ENCODE measurements at regions not wholly inside any gene's neighbourhood (a gene's known extent, or its start where the extent isn't known, plus 50 kb on each side); places are given as distances from the start of the nearest gene placed in this dataset.

DNA sequence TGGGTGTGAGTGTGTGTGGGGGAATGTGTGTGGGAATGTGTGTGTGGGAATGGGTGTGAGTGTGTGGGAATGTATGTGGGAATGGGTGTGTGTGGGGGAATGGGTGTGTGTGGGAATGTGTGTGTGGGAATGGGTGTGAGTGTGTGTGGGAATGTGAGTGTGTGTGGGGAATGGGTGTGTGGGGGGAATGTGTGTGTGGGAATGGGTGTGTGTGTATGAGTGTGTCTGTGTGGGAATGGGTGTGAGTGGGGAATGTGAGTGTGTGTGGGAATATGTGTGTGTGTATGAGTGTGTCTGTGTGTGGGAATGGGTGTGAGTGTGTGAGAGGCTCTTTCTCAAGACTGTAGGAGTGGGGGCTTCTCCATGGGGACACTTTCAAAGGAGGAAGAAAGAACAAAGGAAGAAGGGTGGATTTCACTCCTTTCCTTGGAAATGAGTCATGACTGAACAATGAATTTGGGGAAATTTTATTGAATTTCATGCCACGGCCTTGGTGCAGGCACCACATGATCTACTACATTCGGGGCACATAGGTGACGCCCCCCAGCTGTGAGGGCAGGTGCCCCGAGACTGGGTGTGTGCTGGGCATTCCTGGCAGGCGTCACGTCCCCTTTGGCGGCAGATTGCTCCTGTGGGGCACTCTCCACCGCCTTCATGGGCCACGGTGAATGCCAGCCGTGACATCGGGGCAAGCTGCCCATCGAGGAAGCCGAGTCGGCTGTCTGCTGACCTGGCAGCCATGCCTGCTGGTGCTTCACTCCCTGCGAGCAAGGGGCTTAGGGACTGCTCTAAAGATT, 88.8 kb upstream of the INSIG1 start:
- Mint-ChIP-seq H3K4me3 (no peak overlapping the region), H3K4me1 (peaks cover 21 to 35% of the 10 kb centered on the region in 2 donors), H3K27me3 (ENCODE audit: low read depth in 2 of 2) (peaks cover 0 to 4% of the 10 kb centered on the region in 2 donors), H3K9me3 (peaks cover 3% of the 10 kb centered on the region in 2 donors), H3K27ac (peak overlapping the region; percentile 10 to 96), H3K36me3 (no peaks in the 10 kb centered on the region)
- Histone ChIP-seq H3K36me3 (ENCODE audit: control insufficient read depth, insufficient read depth, low read length) (no peaks in the 10 kb centered on the region), H3K27ac (ENCODE audit: low read length) (no peak overlapping the region), H3K9me3 (ENCODE audit: control insufficient read depth, insufficient read depth, low read length) (no peaks in the 10 kb centered on the region), H3K4me1 (ENCODE audit: control insufficient read depth, insufficient read depth, low read length) (peaks cover 25% of the 10 kb centered on the region), H3K4me3 (ENCODE audit: low read length) (no peak overlapping the region), H3K27me3 (ENCODE audit: control insufficient read depth, insufficient read depth, low read length) (no peaks in the 10 kb centered on the region)
- WGBS (ENCODE audit: insufficient coverage) = 95% methylated on average over 15 of the region's 15 CpGs
- ATAC-seq (no peak), DNase-seq (peak in 1 of 2 donors; percentile 14)
- intact Hi-C loops (cut with micrococcal nuclease) = loop anchor here (5.0 kb wide), 2 partner anchors 128 to 207 kb away; partner anchors contain the start of gene PAXIP1
- no peak for TF ChIP-seq CTCF (IDR thresholded peaks at IDR 0.05)

DNA sequence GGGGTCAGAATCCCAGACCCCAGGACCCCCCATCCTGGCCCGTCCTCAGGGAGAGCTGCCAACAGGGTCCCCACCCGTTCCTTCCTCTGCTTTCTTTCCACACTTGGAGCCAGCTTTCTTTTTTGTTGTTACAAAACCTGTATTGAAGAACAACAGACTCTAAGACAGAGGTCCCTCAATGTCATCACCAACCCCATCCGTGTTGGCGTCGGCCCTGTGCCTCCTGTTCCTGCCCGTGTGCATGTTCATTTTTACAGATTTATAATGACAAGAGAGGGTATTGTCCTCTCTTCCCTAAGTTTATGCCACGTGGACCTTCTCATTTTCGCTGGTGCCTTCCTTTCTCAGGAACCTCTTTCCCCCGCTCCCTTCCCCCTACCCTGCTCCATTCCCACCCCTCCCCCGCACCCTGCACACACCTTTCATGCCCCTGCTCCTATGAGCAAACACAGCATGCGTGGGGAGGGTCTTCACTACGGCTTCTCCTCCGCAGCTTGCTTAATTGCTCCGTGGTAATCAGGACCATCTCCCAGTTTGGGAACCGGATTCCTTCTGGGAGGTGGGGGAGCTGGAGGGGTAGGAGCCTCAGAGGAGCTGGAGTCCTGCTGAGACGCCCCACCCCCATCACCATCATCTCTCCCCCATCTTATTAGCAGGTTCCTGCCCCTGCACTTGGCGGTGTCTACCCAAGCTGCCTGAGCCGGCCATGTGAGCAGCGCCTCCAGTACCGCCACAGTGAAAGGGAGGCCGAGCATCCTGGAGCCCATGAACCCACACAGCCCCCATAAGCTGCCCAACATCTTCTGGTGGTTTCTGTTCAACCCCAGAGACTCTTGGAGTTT, 88.0 kb upstream of the INSIG1 start:
- no peaks in the 10 kb centered on the region for H3K27me3 ChIP-seq (ENCODE audit: control insufficient read depth, insufficient read depth, low read length)
- DNase-seq (peak in 1 of 2 donors; percentile 23), ATAC-seq (no peak)
- Mint-ChIP-seq H3K36me3 (no peaks in the 10 kb centered on the region), H3K9me3 (peaks cover 3% of the 10 kb centered on the region in 2 donors), H3K27me3 (ENCODE audit: low read depth in 2 of 2) (peaks cover 0 to 10% of the 10 kb centered on the region in 2 donors), H3K4me1 (peaks cover 21 to 35% of the 10 kb centered on the region in 2 donors), H3K27ac (peak overlapping the region in 1 of 2 donors; percentile 96), H3K4me3 (no peak overlapping the region)
- H3K27ac ChIP-seq (ENCODE audit: low read length) = no peak overlapping the region
- H3K4me1 ChIP-seq (ENCODE audit: control insufficient read depth, insufficient read depth, low read length) = peaks cover 23% of the 10 kb centered on the region
- no peaks in the 10 kb centered on the region for H3K36me3 ChIP-seq (ENCODE audit: control insufficient read depth, insufficient read depth, low read length)
- no peak overlapping the region for H3K4me3 ChIP-seq (ENCODE audit: low read length)
- no peak for TF ChIP-seq CTCF (IDR thresholded peaks at IDR 0.05)
- WGBS (ENCODE audit: insufficient coverage) = 89% methylated on average over 21 of the region's 21 CpGs
- no peaks in the 10 kb centered on the region for H3K9me3 ChIP-seq (ENCODE audit: control insufficient read depth, insufficient read depth, low read length)
- intact Hi-C loops (cut with micrococcal nuclease) = loop anchor here (5.0 kb wide), 2 partner anchors 128 to 207 kb away; partner anchors contain the start of gene PAXIP1

GRCh38 chr7:155210356-155210755, 87.3 kb upstream of the INSIG1 start:
- Histone ChIP-seq H3K27ac (ENCODE audit: low read length) (no peak overlapping the region), H3K36me3 (ENCODE audit: control insufficient read depth, insufficient read depth, low read length) (no peaks in the 10 kb centered on the region), H3K9me3 (ENCODE audit: control insufficient read depth, insufficient read depth, low read length) (no peaks in the 10 kb centered on the region), H3K4me3 (ENCODE audit: low read length) (no peak overlapping the region), H3K27me3 (ENCODE audit: control insufficient read depth, insufficient read depth, low read length) (no peaks in the 10 kb centered on the region), H3K4me1 (ENCODE audit: control insufficient read depth, insufficient read depth, low read length) (peaks cover 16% of the 10 kb centered on the region)
- no peak overlapping the region for H3K4me3 Mint-ChIP-seq
- intact Hi-C loops (cut with micrococcal nuclease) = no loop called here
- no peak for ATAC-seq
- no peak overlapping the region for H3K27ac Mint-ChIP-seq
- H3K9me3 Mint-ChIP-seq = peaks cover 0 to 3% of the 10 kb centered on the region in 2 donors
- H3K36me3 Mint-ChIP-seq = no peaks in the 10 kb centered on the region
- no peak for DNase-seq
- peaks cover 16 to 29% of the 10 kb centered on the region in 2 donors for H3K4me1 Mint-ChIP-seq
- WGBS (ENCODE audit: insufficient coverage) = 92% methylated on average over 7 of the region's 7 CpGs
- no peak for TF ChIP-seq CTCF (IDR thresholded peaks at IDR 0.05)
- peaks cover 0 to 10% of the 10 kb centered on the region in 2 donors for H3K27me3 Mint-ChIP-seq (ENCODE audit: low read depth in 2 of 2)

Measured in natural killer cell (primary cell).